NCI-H524 (cell line): ENCODE measurements at regions not wholly inside any gene's neighbourhood (a gene's known extent, or its start where the extent isn't known, plus 50 kb on each side); places are given as distances from the start of the nearest gene placed in this dataset.

Source experiments
- DNase-seq, 2 experiments: peaks; one replicate each; lab custom pipeline; 2025; lab: John Stamatoyannopoulos, UW

GRCh38 chr13:37364007-37364406 lies 234.6 kb downstream of the POSTN start:
- DNase-seq = no peak

- DNase-seq = no peak
These were observed 237.0 kb downstream of the POSTN start for GRCh38 chr13:37361608-37362007.

DNA sequence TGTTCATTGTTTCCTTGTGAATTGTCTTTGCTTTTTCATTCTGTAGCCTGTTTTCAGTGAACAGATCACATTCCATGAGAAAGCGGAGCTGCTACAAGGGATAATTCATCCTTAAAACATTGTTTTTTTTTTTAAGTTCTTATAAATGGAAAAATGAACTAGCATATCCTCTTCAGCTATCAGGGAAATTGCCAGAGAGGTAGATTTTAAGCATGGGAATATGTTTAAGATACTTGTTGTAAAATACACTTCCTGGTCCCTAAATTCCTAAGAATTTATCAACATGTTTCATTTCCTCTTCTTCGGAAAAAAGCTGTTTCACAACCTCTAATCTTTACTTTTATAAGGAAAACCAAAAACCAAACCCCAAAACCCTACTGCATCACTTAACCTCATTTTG lies 238.0 kb downstream of the POSTN start:
- no peak for DNase-seq

DNA sequence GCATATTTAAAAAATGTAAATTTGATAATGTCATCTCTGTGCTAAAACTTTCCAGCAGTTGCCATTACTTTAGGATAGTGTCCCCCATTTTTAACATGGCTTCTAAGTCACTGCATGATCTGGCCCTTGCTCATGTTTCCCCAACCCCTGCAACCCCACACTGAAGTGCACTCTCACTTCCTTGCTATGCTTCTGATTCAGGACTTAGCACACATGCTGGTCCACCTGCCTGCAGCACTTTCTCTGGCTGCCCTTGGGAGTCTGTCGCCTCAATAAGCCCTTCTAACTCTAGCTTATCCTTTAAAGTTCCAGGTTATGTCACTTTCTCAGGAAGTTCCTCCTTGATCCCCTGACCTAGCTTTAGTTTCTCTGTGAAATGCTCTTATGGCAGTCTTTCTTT lies 241.0 kb downstream of the POSTN start:
- no peak for DNase-seq

DNA sequence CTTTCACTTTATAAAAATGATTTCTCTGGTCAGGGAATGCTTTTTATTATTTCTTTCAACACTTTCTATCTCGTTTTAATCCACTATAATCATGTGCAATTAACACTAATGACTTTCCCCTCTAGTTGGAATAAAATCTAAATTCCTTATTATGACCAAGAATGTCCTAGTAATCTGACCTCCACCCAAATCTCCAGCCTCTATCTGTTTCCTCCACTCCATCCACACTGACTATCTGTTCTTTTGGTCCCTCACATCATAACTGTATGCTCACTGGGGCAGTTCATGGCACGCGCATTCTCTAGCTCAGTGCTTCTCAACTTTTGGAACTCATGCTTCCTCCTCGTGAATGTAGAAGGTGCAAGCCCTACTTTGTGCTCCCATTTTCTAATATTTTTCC lies 244.7 kb downstream of the POSTN start:
- no peak for DNase-seq

GRCh38 chr13:37351211-37351610 lies 245.7 kb upstream of the CSNK1A1L start:
- no peak for DNase-seq

GRCh38 chr13:37349916-37350315 lies 244.5 kb upstream of the CSNK1A1L start:
- no peak for DNase-seq

GRCh38 chr13:37348916-37349643 lies 243.6 kb upstream of the CSNK1A1L start:
- no peak for DNase-seq

- no peak for DNase-seq
These were observed 240.4 kb upstream of the CSNK1A1L start for GRCh38 chr13:37345869-37346268.

- DNase-seq = no peak
These were observed 239.9 kb upstream of the CSNK1A1L start for GRCh38 chr13:37345391-37345790.

DNA sequence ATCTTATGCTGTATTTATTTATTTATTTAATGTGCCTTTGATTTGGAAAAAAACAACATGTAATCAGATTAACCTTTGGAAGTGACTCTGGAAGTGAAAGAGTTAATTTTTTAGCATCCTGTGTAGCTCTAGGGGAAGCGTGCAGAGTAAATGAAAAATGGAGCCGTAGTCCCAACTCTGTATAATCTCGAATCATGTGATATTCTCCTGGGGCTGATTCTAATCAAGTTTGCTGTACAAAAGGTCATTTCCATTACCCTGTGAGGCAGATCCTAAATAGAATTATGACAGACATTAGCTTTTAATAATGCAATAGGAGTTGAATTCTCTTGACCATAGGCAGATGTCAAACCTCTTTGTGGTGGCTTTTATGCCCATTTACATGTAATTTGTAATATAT lies 238.6 kb upstream of the CSNK1A1L start:
- DNase-seq = no peak

DNA sequence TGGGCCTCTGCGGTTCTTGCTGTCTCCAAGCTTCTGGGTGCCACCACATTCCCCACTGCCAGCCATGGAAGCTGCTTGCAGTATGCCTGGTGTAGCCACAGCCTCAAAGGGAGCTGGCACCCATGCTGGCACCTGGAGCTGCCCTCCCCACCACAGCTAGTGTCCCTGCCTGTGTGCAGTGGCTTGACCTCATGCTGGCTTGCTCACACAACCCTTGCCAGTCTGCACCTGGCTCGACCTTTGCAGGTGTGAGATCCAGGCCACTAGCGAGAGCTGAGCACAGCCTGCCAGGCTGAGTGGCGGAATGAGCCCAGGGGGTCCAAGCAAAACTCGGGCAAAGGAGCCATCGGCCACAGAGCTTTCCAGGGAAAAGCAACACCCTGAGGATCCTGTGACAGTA lies 236.7 kb upstream of the CSNK1A1L start:
- no peak for DNase-seq

DNA sequence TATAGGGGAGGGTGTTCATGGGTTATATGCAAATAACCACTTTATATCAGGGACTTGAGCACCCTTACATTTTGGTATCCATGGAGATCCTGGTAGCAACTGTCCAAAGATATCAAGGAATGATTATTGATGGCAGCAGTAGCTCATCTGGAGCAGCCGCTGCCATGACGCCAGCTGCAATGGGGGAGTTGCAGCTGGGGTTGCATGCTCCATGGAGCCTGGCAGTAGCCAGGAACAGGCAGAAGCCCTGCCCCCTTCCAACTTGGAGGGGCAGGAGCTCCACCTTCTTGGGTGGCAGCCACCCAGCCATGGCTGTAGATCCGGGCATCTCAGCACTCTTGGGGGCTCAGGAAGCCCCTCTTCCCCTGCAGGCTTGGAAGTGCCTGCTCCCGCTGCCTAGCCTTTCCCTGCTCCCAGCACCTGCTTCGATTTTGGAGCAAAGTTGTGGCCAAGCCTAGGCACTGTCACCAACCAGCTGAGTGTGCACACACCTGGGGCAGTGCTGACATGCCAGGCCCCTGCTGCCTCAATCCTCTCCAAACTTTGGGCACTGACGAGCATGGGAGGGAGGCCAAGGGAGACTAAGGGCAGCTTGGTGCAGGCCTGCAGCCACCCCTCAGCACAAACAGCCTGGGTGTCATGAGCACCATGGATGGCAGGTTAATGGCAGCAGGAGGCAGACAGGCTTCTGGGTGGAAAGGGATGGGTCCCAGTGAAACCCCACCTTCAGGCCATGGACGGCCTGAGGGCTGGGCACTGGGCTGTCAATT lies 235.6 kb upstream of the CSNK1A1L start:
- DNase-seq = no peak

DNA sequence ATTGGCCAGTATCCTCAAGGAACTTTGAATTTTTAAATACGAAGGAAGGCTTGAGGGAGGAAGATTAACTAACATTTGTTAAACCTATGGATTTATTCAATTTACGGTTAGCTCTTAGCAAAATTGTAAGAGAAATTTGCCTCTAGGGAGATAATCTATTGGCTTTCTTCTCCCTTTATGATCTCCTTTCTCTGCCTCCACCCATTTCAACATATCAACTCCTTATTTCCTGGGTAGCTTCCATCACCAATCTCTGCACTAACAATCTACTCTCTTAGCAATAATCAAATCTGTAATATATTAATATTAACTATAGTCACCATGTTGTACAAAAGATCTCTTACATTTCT lies 233.9 kb upstream of the CSNK1A1L start:
- DNase-seq = no peak

- DNase-seq = no peak
These were observed 233.4 kb upstream of the CSNK1A1L start for GRCh38 chr13:37338726-37339385.

GRCh38 chr13:37326334-37326733 lies 220.9 kb upstream of the CSNK1A1L start:
- DNase-seq = no peak

DNA sequence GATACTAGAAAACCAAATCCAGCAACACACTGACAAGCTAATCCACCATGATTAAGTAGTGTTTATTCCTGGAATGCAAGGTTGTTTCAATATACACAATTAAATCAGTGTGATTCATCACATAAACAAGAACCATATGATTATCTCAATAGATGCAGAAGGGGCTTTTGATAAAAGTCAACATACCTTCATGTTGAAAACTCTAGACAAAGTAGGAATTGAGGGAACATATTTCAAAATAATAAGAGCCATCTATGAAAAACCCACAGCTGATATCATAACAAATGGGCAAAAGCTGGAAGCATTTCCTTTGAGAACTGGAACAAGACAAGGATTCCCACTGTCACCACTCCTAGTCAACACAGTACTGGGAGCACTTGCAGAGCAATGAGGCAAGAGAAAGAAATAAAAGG lies 213.6 kb upstream of the CSNK1A1L start:
- no peak for DNase-seq

DNA sequence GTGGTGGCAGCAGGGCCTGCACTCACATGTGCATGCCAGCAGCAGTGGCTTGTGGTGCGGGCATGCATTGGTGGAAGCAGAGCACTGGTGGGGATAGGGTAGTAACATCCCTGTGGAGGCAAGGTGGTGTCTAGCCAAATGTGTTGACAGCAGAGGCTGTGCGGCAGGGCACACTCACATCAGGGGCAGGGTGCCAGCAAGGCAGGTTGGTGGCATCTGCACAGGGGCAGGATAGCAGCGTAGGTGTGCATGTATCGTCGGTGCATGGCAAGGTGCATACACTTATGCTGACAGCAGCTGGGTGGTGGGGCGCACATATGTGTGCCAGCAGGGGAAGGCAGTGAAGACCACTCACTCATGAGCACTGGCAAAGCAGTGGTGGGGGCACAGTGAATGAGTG lies 211.5 kb upstream of the CSNK1A1L start:
- no peak for DNase-seq

DNA sequence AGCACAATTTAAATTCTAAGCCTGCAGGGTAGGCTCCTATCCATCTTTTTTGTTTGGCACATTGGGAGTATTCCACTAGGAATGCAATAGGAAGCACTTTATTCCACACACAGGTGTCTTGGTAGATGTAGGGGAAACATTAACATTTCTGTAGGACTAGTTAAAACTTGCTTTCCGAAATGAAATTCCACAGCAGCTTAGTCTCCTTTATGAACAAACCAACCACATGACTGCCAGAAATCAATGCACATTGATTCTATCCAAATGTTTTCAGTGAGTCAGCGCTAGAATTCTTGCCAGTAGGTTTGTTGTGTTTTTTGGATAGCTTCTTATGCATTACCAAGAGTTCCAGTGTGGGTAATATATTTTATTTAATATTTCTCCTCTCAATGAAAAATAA lies 207.9 kb upstream of the CSNK1A1L start:
- no peak for DNase-seq

DNA sequence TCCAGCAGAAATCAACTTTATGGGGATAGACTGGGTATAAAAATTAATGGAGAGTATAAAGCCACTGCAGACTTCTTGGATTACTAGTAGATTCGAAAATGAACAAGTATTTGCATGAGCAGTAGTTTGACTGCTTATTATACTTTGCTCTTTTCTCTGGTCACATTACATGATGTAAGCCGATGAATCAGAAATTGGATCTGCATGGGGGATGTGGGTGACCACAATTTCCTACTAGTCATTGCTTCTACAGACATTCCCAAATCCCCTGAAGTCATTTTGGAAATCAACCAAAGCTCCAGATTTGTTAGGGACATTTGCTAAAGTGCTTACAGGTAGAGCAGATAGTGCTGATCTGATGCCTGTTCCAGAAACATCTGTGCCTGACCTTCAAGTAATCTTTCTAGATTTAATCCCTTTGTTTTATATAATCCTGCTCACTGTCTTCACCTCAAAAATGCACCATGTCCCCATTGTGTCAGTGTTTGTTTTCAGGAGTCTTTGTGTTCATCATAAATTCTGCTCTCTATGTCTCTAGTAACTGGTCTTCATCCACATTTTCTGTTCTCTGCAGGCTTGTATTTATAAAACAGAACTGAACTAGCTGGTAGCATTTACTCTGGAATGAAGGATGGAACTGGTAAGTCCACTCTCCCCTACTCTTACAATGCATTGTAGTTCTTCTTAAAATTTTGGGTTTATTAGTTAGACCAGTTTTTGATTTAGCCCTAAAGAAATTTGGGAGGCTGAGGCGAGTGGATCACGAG lies 201.5 kb upstream of the CSNK1A1L start:
- no peak for DNase-seq

DNA sequence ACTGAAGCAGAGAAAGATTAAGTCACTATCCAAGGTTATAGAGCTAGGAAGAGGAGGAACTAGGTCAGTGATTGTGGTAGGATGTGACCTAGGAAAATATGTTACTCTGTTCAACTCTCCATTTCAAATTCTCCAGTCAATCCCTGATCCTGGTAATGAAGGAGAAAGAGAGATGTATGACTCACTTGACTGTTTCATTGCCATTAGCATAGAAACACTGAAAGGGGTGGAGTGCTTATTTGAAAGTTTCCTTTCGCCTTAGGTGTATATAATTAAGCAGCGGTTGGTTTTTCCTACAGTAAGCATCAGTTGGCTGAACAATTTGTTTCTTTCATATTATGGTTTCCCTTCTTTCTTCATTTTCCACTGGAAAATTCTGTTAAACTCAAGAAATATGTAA lies 198.1 kb upstream of the CSNK1A1L start:
- DNase-seq = no peak

DNA sequence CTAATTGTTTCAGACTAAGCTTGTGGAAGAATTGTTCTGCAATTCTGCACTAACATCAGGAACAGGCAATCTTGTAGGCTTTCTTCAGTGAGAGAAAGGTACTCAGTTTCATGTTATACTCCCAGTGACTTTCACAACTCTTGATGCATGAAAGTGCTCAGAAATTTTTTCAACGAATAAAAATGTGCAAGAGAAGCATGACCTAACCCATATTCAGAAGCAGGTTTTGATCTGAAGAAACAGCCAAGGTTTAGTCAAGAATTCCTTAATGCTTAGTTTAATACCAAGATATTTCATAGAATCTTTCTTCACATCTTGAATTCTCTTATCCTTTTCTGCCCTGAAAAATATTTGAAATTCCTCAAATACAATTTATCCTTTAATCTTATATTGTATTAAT lies 197.2 kb upstream of the CSNK1A1L start:
- DNase-seq = no peak

DNA sequence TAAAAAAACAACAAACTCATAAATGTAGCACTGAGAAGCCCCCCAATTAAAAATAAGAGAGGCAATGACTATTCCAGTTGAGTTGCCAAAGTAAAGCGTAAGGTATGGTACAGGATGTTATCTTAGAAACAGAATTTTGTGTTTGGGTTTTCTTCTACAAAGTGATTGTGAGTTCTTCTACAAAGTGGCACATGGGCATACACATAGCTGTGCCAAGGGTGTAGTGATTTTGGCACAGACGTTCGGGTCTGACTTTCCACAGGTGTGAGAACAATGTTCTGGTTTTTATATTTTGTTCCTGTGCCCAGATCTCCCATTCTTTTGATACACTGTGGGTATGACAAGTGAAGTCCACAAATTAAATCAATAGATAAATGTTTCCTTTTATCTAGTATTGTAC lies 190.1 kb upstream of the CSNK1A1L start:
- no peak for DNase-seq
